HCT116 (cell line): ENCODE measurements at regions not wholly inside any gene's neighbourhood (a gene's known extent, or its start where the extent isn't known, plus 50 kb on each side); places are given as distances from the start of the nearest gene placed in this dataset.

Experiments used
- ATAC-seq: fragments of 200-7000 bp; cut with Tn5 transposase; 2 replicates; pipeline ENCODE4 v1.9.1; 2020; ENCODE audit warnings: mild to moderate bottlenecking, moderate library complexity
- BruUV-seq: library from RNA; stranded (reverse); fragments of 400-500 nt; replicated peaks from 2 replicates; lab custom pipeline; 2021; lab: Mats Ljungman, UMichigan
- CTCF ChIA-PET: fragments of 300-600 bp; sonication (Branson Sonifier 250); formaldehyde crosslinking; loops from one replicate; lab custom pipeline; 2021; ENCODE audit warnings: antibody characterized with exemption; lab: Charles Lee
- POLR2A ChIA-PET: fragments of 300-600, 350-600 bp; sonication (Branson Sonifier 250); formaldehyde crosslinking; loops from one replicate; lab custom pipeline; 2021; ENCODE audit warnings: antibody characterized with exemption; lab: Charles Lee
- RAD21 ChIA-PET, 2 experiments: fragments of 300-600 bp; sonication (Branson Sonifier 250); formaldehyde crosslinking; loops; one replicate each; lab custom pipeline; 2023; ENCODE audit warnings: low total read pairs in 2 of 2; ENCODE audit not compliant: uncharacterized antibody in 2 of 2, unreplicated experiment in 2 of 2, low non-redundant PET in 1 of 2; lab: Charles Lee
- DNase-seq: peaks from one replicate; pipeline ENCODE4 v3.0.0-alpha.2; 2010; ENCODE audit warnings: low read depth, low spot score
- H2AFZ ChIP-seq: fragments of 200-600 bp; shearing (Covaris generic), sonication (generic); 2 replicates; pipeline ENCODE4 v1.6.1; 2017; ENCODE audit warnings: low read depth, mixed run types, mixed read lengths, antibody characterized with exemption, low read length; ENCODE audit not compliant: poor library complexity, severe bottlenecking
- H3K27ac ChIP-seq: 2 replicates; pipeline ENCODE4 v1.5.1; 2012; ENCODE audit warnings: low read depth, low read length
- H3K27me3 ChIP-seq: fragments of 200-600 bp; sonication (generic); 2 replicates; pipeline ENCODE4 v1.6.1; 2016; ENCODE audit warnings: mixed run types, low read length, mixed read lengths; ENCODE audit not compliant: insufficient read depth
- H3K36me3 ChIP-seq, 2 experiments: fragments of 200-500 bp in 1 of 2; fragments of 200-600 bp in 1 of 2; sonication (Bioruptor generic) in 1 of 2; sonication (generic) in 1 of 2; 2 replicates each; pipeline versions ENCODE4 v1.5.1 to v1.6.1; 2014 to 2016; ENCODE audit warnings: low read length in 2 of 2, inconsistent platforms in 1 of 2, mixed read lengths in 1 of 2, mixed run types in 1 of 2; ENCODE audit not compliant: insufficient read depth in 2 of 2, control insufficient read depth in 1 of 2
- H3K4me1 ChIP-seq, 2 experiments: fragments of 200-600 bp in 1 of 2; sonication (generic) in 1 of 2; 2 replicates each; pipeline versions ENCODE4 v1.5.1 to v1.6.1; 2012 to 2017; ENCODE audit warnings: low read length in 2 of 2, inconsistent platforms in 1 of 2, mild to moderate bottlenecking in 1 of 2, mixed read lengths in 1 of 2, mixed run types in 1 of 2, moderate library complexity in 1 of 2; ENCODE audit not compliant: insufficient read depth in 2 of 2, control insufficient read depth in 1 of 2
- H3K4me2 ChIP-seq: fragments of 200-600 bp; sonication (generic); 2 replicates; pipeline ENCODE4 v1.6.1; 2017; ENCODE audit warnings: mixed run types, low read length, mixed read lengths
- H3K4me3 ChIP-seq, 2 experiments: fragments of 200-600 bp in 1 of 2; sonication (generic) in 1 of 2; replicated peaks in 1 of 2; 2 replicates each; pipeline ENCODE4 v1.5.1; 2011 to 2016; ENCODE audit warnings: low read length in 2 of 2, control low read depth in 1 of 2, low read depth in 1 of 2, mild to moderate bottlenecking in 1 of 2, mixed read lengths in 1 of 2, mixed run types in 1 of 2
- H3K79me2 ChIP-seq: fragments of 200-600 bp; sonication (generic); 2 replicates; pipeline ENCODE4 v1.6.1; 2017; ENCODE audit warnings: mild to moderate bottlenecking, mixed run types, low read length, moderate library complexity, mixed read lengths; ENCODE audit not compliant: insufficient read depth
- H3K9ac ChIP-seq: fragments of 200-600 bp; sonication (generic); 2 replicates; pipeline ENCODE4 v1.6.1; 2016; ENCODE audit warnings: low read length, mixed read lengths
- H3K9me2 ChIP-seq: fragments of 200-600 bp; sonication (generic), shearing (Covaris generic); 2 replicates; pipeline ENCODE4 v1.6.1; 2017; ENCODE audit warnings: mixed run types, mild to moderate bottlenecking, moderate library complexity; ENCODE audit not compliant: insufficient read depth
- H3K9me3 ChIP-seq, 2 experiments: fragments of 200-500 bp in 1 of 2; fragments of 200-600 bp in 1 of 2; sonication (Bioruptor generic) in 1 of 2; sonication (generic) in 1 of 2; 2 replicates each; pipeline ENCODE4 v1.6.1; 2014 to 2017; ENCODE audit warnings: low read length in 2 of 2, mixed read lengths in 2 of 2, inconsistent platforms in 1 of 2, low read depth in 1 of 2, mild to moderate bottlenecking in 1 of 2, mixed run types in 1 of 2, moderate library complexity in 1 of 2; ENCODE audit not compliant: control insufficient read depth in 1 of 2, insufficient read depth in 1 of 2
- H4K20me1 ChIP-seq: fragments of 200-600 bp; sonication (generic), shearing (Covaris generic); 2 replicates; pipeline ENCODE4 v1.6.1; 2017; ENCODE audit warnings: mixed run types, mild to moderate bottlenecking, moderate library complexity; ENCODE audit not compliant: insufficient read depth
- CBX3 ChIP-seq: IDR thresholded peaks from 2 replicates; pipeline ENCODE4 v1.6.1; 2012; ENCODE audit warnings: low read depth
- CEBPB ChIP-seq: IDR thresholded peaks from 2 replicates; pipeline ENCODE4 v1.6.1; 2012; ENCODE audit warnings: low read depth
- CTCF ChIP-seq, 3 experiments: fragments of 200-600 bp in 1 of 3; sonication (generic) in 1 of 3; IDR thresholded peaks in 2 of 3; conservative IDR thresholded peaks in 1 of 3; 2 replicates each; pipeline ENCODE4 v1.5.1; 2012 to 2017; ENCODE audit warnings: low read depth in 2 of 3, low read length in 2 of 3, antibody characterized with exemption in 1 of 3, borderline replicate concordance in 1 of 3, control low read depth in 1 of 3, mild to moderate bottlenecking in 1 of 3, mixed read lengths in 1 of 3, mixed run types in 1 of 3, moderate library complexity in 1 of 3; ENCODE audit not compliant: insufficient read depth in 1 of 3
- EGR1 ChIP-seq: IDR thresholded peaks from 2 replicates; pipeline ENCODE4 v1.6.1; 2012; ENCODE audit warnings: low read depth
- ELF1 ChIP-seq: IDR thresholded peaks from 2 replicates; pipeline ENCODE4 v1.6.1; 2012; ENCODE audit warnings: low read depth, borderline replicate concordance
- EZH2 ChIP-seq: fragments of 200-600 bp; sonication (generic); IDR thresholded peaks from 2 replicates; pipeline ENCODE4 v1.6.1; 2017; ENCODE audit warnings: antibody characterized with exemption, mixed run types
- EZH2phosphoT487 ChIP-seq: fragments of 200-600 bp; IDR thresholded peaks from 2 replicates; pipeline ENCODE4 v1.6.1; 2018; ENCODE audit warnings: antibody characterized with exemption, borderline replicate concordance
- FOSL1 ChIP-seq: IDR thresholded peaks from 2 replicates; pipeline ENCODE4 v1.6.1; 2012; ENCODE audit warnings: low read depth
- JUND ChIP-seq: IDR thresholded peaks from 2 replicates; pipeline ENCODE4 v1.6.1; 2012
- POLR2A ChIP-seq: IDR thresholded peaks from 2 replicates; pipeline ENCODE4 v1.7.0; 2011; ENCODE audit warnings: borderline replicate concordance; ENCODE audit not compliant: insufficient read depth, insufficient read length; ENCODE audit errors: extremely low read depth
- RAD21 ChIP-seq: IDR thresholded peaks from 2 replicates; pipeline ENCODE4 v1.6.1; 2012; ENCODE audit warnings: low read depth, mild to moderate bottlenecking
- REST ChIP-seq: IDR thresholded peaks from 2 replicates; pipeline ENCODE4 v1.6.1; 2012; ENCODE audit warnings: low read depth
- SP1 ChIP-seq: IDR thresholded peaks from 2 replicates; pipeline ENCODE4 v1.6.1; 2012; ENCODE audit warnings: low read depth
- SRF ChIP-seq: IDR thresholded peaks from 2 replicates; pipeline ENCODE4 v1.6.1; 2012; ENCODE audit warnings: low read depth
- TCF7L2 ChIP-seq: IDR thresholded peaks from 2 replicates; pipeline ENCODE4 v1.7.0; 2011; ENCODE audit warnings: borderline replicate concordance, inconsistent platforms; ENCODE audit not compliant: insufficient read depth, insufficient read length; ENCODE audit errors: extremely low read depth
- YY1 ChIP-seq: IDR thresholded peaks from 2 replicates; pipeline ENCODE4 v1.6.1; 2011; ENCODE audit warnings: low read length, low read depth, moderate library complexity, mild to moderate bottlenecking; ENCODE audit not compliant: insufficient replicate concordance; ENCODE audit errors: extremely low read depth
- ZBTB33 ChIP-seq: IDR thresholded peaks from 2 replicates; pipeline ENCODE4 v1.6.1; 2011; ENCODE audit warnings: mild to moderate bottlenecking, low read length, moderate library complexity; ENCODE audit not compliant: insufficient replicate concordance; ENCODE audit errors: extremely low read depth
- ZFX ChIP-seq: fragments of 450-650 bp; IDR thresholded peaks from 2 replicates; pipeline ENCODE4 v1.6.1; 2017
- ZNF274 ChIP-seq: fragments of 200-500 bp; sonication (Bioruptor generic); IDR thresholded peaks from 2 replicates; pipeline ENCODE4 v1.6.1; 2014; ENCODE audit warnings: mild to moderate bottlenecking, low read depth, low read length, inconsistent platforms
- intact Hi-C: fragments of 100-400 bp; cut with micrococcal nuclease; formaldehyde crosslinking; loops from 2 replicates; pipeline ENCODE4 v1.10.0; 2022
- TF ChIP-seq, protein P1 (sequence below): IDR thresholded peaks from 2 replicates; pipeline ENCODE4 v1.6.1; 2012

DNA sequence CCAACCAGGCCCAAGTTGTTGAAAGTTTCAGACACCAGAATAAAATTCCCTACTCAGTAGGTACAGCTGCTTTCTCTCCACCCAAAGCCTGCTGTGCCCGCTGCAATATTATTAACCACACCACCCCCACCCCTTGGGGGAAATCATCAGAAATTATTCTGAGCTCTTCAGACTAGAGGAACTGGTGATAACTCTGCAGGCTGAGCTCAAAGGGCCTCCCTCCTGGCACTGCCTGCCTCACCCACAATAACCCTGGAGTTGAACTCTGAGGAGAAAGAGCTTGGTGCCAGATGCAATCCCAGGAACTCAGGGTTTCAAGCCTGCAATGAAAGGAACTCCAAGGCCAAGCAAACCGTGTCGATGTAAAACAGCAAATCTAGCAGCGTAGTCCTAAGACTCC, 381.7 kb upstream of the ZNF507 start:
- H3K9me2 ChIP-seq, result no peaks in the 10 kb centered on the region
- ChIA-PET RAD21 (no interaction called here), POLR2A (no interaction called here), CTCF (no interaction called here)
- no peak overlapping the region for H3K4me2 ChIP-seq
- H2AFZ ChIP-seq, result no peak overlapping the region
- ATAC-seq (no peak), DNase-seq (no peak)
- H3K9me3 ChIP-seq, result peaks cover 4 to 44% of the 10 kb centered on the region in 2 experiments; a peak in 2 of 4 replicates
- H3K36me3 ChIP-seq, result no peaks in the 10 kb centered on the region
- TF ChIP-seq CTCF (IDR thresholded peaks at IDR 0.05 in 2 of 3, conservative IDR thresholded peaks at IDR 0.05 in 1 of 3; ENCODE audit: borderline replicate concordance in 1 of 3, insufficient read depth in 1 of 3, low read depth in 2 of 3, low read length in 2 of 3) (no peak), ZFX (no peak), ZBTB33 (no peak), EZH2phosphoT487 (no peak), JUND (no peak), EGR1 (no peak), ELF1 (no peak), FOSL1 (no peak), CEBPB (no peak), SP1 (no peak), SRF (no peak), ZNF274 (no peak), EZH2 (no peak), REST (no peak), RAD21 (no peak), POLR2A (no peak), TCF7L2 (no peak), CBX3 (no peak), YY1 (no peak)
- TF ChIP-seq, protein P1, sequence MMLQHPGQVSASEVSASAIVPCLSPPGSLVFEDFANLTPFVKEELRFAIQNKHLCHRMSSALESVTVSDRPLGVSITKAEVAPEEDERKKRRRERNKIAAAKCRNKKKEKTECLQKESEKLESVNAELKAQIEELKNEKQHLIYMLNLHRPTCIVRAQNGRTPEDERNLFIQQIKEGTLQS, result no peak
- H3K4me1 ChIP-seq, result no peaks in the 10 kb centered on the region
- H3K9ac ChIP-seq, result no peak overlapping the region
- no peak overlapping the region for H3K4me3 ChIP-seq
- H3K27me3 ChIP-seq, result no peaks in the 10 kb centered on the region
- intact Hi-C loops, result no loop called here
- no TSS peak for BruUV-seq
- no peak overlapping the region for H3K27ac ChIP-seq
- H4K20me1 ChIP-seq, result no peaks in the 10 kb centered on the region
- H3K79me2 ChIP-seq, result no peaks in the 10 kb centered on the region
